OCI-LY3 (cell line): ENCODE measurements at regions not wholly inside any gene's neighbourhood (a gene's known extent, or its start where the extent isn't known, plus 50 kb on each side); places are given as distances from the start of the nearest gene placed in this dataset.
A peak's percentile ranks its signal among the peaks of the same experiment; 100 is the strongest.

ENCODE experiments used
- H2AFZ ChIP-seq: fragments of 200-600, 300-600 bp; shearing (Covaris generic); 2 replicates; pipeline ENCODE4 v1.6.0; 2014; ENCODE audit warnings: antibody characterized with exemption, low read depth, low read length
- H3K27ac ChIP-seq: fragments of 200-600, 300-600 bp; sonication (generic); 2 replicates; pipeline ENCODE4 v1.5.1; 2014; ENCODE audit warnings: mild to moderate bottlenecking, low read length, moderate library complexity, mixed read lengths
- H3K27me3 ChIP-seq: fragments of 200-600, 300-600 bp; sonication (generic); 2 replicates; pipeline ENCODE4 v1.6.1; 2014; ENCODE audit warnings: low read depth, low read length, mixed read lengths
- H3K36me3 ChIP-seq: fragments of 200-600, 300-600 bp; sonication (generic); replicated peaks from 2 replicates; pipeline ENCODE3; 2014; ENCODE audit warnings: low read depth, low read length, mixed read lengths
- H3K4me1 ChIP-seq: fragments of 300-600, 200-600 bp; sonication (generic); 2 replicates; pipeline ENCODE4 v1.6.1; 2014; ENCODE audit warnings: low read length, mixed read lengths
- H3K4me2 ChIP-seq: fragments of 200-600, 300-600 bp; sonication (generic); 2 replicates; pipeline ENCODE4 v1.6.1; 2014; ENCODE audit warnings: low read length, mixed read lengths
- H3K4me3 ChIP-seq: fragments of 300-600, 200-600 bp; sonication (generic); 2 replicates; pipeline ENCODE4 v1.5.1; 2014; ENCODE audit warnings: antibody characterized with exemption, mild to moderate bottlenecking, low read length, moderate library complexity
- H3K79me2 ChIP-seq: fragments of 300-600, 200-600 bp; shearing (Covaris generic); 2 replicates; pipeline ENCODE4 v1.6.1; 2014; ENCODE audit warnings: mild to moderate bottlenecking, low read length, mixed read lengths
- H3K9ac ChIP-seq: fragments of 300-600, 200-600 bp; shearing (Covaris generic); 2 replicates; pipeline ENCODE4 v1.6.0; 2014; ENCODE audit warnings: mild to moderate bottlenecking, low read length, moderate library complexity
- H3K9me3 ChIP-seq: fragments of 200-600, 300-600 bp; shearing (Covaris generic); 2 replicates; pipeline ENCODE4 v1.6.1; 2014; ENCODE audit warnings: low read length, mixed read lengths; ENCODE audit not compliant: insufficient read depth
- H4K20me1 ChIP-seq: fragments of 200-600, 300-600 bp; sonication (generic); 2 replicates; pipeline ENCODE4 v1.6.1; 2016; ENCODE audit warnings: low read length, mixed read lengths; ENCODE audit not compliant: insufficient read depth
- EZH2phosphoT487 ChIP-seq: fragments of 200-600 bp; shearing (Covaris generic); IDR thresholded peaks from 2 replicates; pipeline ENCODE4 v1.6.1; 2018; ENCODE audit warnings: antibody characterized with exemption, mixed run types, low read depth
- TF ChIP-seq, protein P1 (sequence below): fragments of 200-600, 300-600 bp; sonication (generic); IDR thresholded peaks from 2 replicates; pipeline ENCODE4 v1.5.1; 2014; ENCODE audit warnings: antibody characterized with exemption, low read length, low read depth

DNA sequence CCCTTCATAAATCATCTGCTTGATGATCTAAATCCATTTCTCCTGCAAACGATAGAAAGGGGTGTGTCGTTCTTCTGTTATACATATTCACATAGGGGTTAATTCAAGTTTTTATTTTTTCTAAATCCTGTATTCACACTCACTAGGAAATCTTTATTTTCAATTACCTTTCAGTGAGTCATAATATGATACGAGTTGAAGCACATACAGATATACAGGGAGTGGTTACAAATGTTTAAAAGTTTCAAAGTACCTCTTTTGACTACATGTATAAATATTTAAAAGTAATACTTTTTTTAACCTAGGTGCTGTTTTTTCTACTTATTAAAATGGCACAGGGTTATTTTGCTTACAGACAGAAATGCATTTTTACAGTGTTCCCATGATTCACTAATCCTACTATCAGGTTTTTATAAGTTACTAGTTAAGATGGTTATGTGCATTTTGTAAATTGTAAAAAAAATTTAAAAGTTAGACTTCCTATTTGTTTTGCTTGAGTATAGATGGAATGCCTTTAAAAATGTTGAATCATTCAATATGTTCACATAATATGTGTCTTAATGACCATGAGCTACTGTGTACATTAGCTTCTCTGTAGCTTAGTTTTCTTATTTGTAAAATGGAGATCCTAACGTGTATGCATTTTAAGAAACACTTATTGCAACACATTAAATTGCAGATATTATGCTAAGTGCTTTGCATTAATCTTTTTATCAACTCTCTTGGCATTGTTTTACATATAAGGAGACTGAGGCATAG lies 1378.1 kb downstream of the DSC3 start:
- Histone ChIP-seq H3K4me2 (peak overlapping the region; percentile 39), H4K20me1 (no peaks in the 10 kb centered on the region), H3K9ac (no peak overlapping the region), H3K79me2 (no peaks in the 10 kb centered on the region), H3K36me3 (no peaks in the 10 kb centered on the region), H2AFZ (no peak overlapping the region), H3K9me3 (no peaks in the 10 kb centered on the region), H3K27ac (no peak overlapping the region), H3K27me3 (no peaks in the 10 kb centered on the region), H3K4me3 (no peak overlapping the region), H3K4me1 (peaks cover 13% of the 10 kb centered on the region)
- TF ChIP-seq, protein P1, sequence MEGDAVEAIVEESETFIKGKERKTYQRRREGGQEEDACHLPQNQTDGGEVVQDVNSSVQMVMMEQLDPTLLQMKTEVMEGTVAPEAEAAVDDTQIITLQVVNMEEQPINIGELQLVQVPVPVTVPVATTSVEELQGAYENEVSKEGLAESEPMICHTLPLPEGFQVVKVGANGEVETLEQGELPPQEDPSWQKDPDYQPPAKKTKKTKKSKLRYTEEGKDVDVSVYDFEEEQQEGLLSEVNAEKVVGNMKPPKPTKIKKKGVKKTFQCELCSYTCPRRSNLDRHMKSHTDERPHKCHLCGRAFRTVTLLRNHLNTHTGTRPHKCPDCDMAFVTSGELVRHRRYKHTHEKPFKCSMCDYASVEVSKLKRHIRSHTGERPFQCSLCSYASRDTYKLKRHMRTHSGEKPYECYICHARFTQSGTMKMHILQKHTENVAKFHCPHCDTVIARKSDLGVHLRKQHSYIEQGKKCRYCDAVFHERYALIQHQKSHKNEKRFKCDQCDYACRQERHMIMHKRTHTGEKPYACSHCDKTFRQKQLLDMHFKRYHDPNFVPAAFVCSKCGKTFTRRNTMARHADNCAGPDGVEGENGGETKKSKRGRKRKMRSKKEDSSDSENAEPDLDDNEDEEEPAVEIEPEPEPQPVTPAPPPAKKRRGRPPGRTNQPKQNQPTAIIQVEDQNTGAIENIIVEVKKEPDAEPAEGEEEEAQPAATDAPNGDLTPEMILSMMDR = no peak
- no peak for TF ChIP-seq EZH2phosphoT487

DNA sequence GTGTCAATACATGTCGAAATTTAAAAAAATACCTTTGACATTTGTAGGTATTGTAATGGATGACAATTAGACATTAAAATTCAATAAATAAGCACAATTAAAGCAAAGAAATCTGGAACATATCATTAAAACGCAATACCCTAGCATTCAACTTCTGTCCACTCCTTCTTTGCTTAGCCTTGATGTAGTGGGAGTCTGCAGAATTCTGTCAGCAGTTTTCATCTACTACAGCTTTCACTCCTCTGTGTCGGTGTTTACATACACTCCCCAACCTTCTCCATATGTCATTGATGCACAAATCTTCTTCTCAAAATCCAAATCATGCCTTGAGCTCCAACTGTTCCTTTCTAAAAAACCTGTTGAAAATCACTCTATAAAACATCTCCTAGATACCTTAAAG lies 1380.6 kb downstream of the DSC3 start:
- no peak overlapping the region for H3K4me2 ChIP-seq
- no peak overlapping the region for H3K27ac ChIP-seq
- TF ChIP-seq, protein P1 = no peak
- TF ChIP-seq EZH2phosphoT487 = no peak
- H4K20me1 ChIP-seq = no peaks in the 10 kb centered on the region
- H3K27me3 ChIP-seq = no peaks in the 10 kb centered on the region
- no peaks in the 10 kb centered on the region for H3K9me3 ChIP-seq
- no peak overlapping the region for H3K4me3 ChIP-seq
- peaks cover 13% of the 10 kb centered on the region for H3K4me1 ChIP-seq
- H3K79me2 ChIP-seq = no peaks in the 10 kb centered on the region
- H2AFZ ChIP-seq = no peak overlapping the region
- no peak overlapping the region for H3K9ac ChIP-seq
- H3K36me3 ChIP-seq = no peaks in the 10 kb centered on the region

DNA sequence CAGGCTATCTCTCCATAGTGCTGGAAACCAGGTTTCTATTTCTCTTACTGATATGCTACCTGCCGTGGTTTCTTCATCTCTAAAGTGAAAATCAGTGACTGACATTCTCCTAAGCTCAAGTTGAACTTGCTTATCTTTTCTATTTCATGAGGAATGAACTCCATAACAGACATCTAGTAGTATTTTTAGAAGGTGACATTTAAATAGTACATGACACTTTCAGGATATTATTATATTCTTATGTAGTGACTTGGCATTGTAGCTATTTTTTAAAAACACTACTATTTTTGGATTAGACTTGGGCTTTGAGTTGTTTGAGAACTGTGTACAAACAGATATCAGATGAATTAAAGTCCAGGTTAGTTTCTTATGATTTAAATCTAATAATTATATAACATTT lies 1381.8 kb downstream of the DSC3 start:
- H3K4me1 ChIP-seq = peaks cover 13% of the 10 kb centered on the region
- TF ChIP-seq EZH2phosphoT487 = no peak
- H3K27me3 ChIP-seq = no peaks in the 10 kb centered on the region
- no peak overlapping the region for H3K4me3 ChIP-seq
- H3K9ac ChIP-seq = no peak overlapping the region
- H4K20me1 ChIP-seq = no peaks in the 10 kb centered on the region
- H3K79me2 ChIP-seq = no peaks in the 10 kb centered on the region
- no peaks in the 10 kb centered on the region for H3K9me3 ChIP-seq
- H2AFZ ChIP-seq = no peak overlapping the region
- no peak overlapping the region for H3K27ac ChIP-seq
- H3K36me3 ChIP-seq = no peaks in the 10 kb centered on the region
- no peak overlapping the region for H3K4me2 ChIP-seq

DNA sequence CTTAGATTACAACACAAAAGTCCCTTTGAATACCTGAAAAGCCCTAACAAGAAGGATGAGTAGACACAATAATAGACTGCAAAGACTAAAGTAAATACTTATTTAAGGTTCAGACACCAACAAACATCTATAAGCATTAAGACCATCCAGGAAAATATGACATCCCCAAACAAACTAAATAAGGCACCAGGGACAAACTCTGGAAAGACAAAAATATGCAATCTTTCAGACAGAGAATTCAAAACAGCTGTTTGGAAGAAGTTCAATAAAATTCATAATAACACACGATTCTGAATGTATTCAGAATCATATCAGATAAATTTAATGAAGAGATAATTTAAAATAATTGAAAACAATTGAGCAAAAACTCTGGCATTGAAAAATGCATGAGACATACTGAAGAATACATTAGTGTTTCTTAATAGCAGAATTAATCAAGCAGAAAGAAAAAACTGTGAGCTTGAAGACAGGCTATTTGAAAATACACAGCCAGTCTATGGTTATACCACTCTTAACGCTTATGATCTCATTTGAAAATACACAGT lies 1388.8 kb downstream of the DSC3 start:
- Histone ChIP-seq H3K27me3 (no peaks in the 10 kb centered on the region), H3K4me1 (no peaks in the 10 kb centered on the region), H4K20me1 (no peaks in the 10 kb centered on the region), H3K4me3 (no peak overlapping the region), H3K4me2 (no peak overlapping the region), H2AFZ (no peak overlapping the region), H3K79me2 (no peaks in the 10 kb centered on the region), H3K27ac (no peak overlapping the region), H3K9me3 (no peaks in the 10 kb centered on the region), H3K36me3 (peaks cover 2% of the 10 kb centered on the region), H3K9ac (no peak overlapping the region)
- TF ChIP-seq, protein P1 = no peak
- no peak for TF ChIP-seq EZH2phosphoT487
